HG03045 (cell line): ENCODE measurements at regions not wholly inside any gene's neighbourhood (a gene's known extent, or its start where the extent isn't known, plus 50 kb on each side); places are given as distances from the start of the nearest gene placed in this dataset.
"Not testable (repeated sequence)": the region's sequence is repeated elsewhere in the genome, so short reads cannot be mapped to it uniquely, and the experiment has no call there.

Experiments used
- ATAC-seq: cut with Tn5 transposase; IDR thresholded peaks from one replicate; pipeline ENCODE4 v1.9.1; 2021; ENCODE audit warnings: mild to moderate bottlenecking, moderate library complexity; ENCODE audit not compliant: unreplicated experiment

DNA sequence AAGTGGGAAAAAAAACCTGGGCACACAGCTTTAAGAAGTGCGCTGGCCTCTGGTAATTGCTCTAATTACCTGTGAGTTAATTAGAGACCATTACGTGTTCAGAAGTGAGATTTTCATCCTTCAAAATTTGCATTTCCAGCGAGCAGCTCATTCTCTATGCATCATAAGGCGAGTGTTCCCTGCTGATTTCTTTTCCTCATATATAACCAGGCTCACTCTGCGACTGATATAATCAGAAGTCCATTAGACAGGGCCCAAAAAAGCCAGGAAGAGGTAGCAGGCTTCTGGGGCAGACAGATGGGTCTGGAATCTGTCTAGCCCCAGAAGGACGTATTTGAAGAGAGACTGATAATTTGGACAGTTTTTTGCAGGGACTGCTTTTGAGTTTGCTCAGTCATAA, 158.7 kb downstream of the MTHFS start:
- no peak for ATAC-seq

- no peak for ATAC-seq
Measured at GRCh38 chr15:79740561-79740960, 156.3 kb downstream of the MTHFS start.

DNA sequence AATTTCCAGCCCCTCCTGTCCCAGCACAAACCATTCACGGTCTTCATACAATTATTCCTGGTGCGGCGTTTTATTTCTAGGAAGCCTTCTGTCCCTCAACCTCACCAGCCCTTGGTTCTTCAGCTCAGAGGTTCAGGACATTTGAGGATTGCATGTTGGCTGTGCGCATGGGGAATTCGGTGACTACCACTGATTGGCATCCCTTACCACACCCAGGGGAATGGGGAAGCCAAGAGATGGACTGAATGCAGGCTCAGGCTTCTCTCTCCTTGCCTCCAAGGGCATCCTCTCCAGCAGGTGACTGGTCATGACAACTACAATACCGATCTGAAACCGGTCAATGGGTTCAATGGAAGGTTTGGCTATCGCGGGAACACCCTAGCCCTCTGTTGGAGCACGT, 153.8 kb downstream of the MTHFS start:
- ATAC-seq, result no peak

GRCh38 chr15:79744485-79744884, 152.3 kb downstream of the MTHFS start:
- ATAC-seq, result not testable (repeated sequence)

DNA sequence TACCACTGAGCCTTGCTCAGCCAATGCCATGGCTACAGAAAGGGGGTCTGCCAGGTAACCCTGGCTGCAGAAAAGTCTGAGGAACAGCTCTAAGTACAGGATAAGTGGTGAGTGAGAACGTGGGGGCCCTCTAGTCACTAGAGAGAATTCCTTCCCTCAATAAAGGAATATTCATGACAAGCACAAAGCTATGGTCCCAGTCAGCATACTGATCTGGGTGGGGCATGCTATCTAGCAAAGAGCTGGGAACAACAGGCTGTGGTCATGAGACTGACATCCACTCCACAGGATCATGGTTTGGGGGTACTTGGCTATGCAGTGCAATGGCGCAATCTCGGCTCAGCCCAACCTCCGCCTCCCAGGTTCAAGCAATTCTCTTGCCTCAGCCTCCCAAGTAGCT, 140.4 kb downstream of the MTHFS start:
- no peak for ATAC-seq

DNA sequence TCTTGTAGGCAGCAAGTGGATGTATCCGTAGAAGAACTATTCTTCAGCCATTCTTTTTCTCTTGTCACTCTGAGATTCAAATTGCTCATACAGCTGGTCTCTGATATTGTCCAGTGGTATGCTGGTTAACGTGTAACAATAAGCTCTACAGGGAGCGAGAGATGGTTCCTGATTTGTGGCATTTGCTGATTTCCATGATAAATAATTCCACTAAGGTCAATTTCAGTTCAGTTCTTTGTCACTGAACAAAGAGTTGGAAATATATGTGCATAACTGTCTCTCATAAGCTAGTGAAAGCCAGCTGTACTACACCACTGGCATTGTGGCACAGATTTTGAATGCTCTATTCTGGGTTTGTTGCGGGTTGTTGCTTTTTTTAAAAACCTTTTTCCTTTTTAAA, 131.7 kb downstream of the MTHFS start:
- no peak for ATAC-seq

DNA sequence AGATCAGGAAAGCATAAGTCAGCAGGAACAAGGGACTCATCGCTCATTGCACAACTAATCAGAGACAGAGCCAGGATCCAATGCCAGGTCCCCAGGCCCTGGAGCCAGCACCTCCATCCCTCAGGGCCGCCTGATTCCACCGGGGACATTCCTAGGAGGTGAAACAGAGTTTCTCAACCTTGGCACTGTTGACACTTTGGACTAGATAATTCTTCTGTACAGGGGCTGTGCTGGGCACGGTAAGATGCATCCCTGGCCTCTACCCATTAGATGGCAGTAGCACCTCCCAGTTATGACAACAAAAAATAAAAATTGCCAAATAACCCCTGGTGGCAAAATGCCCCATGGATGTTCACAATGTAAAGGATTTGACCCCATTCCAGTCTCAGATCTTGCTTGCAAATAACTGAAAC, 127.7 kb downstream of the MTHFS start:
- no peak for ATAC-seq

DNA sequence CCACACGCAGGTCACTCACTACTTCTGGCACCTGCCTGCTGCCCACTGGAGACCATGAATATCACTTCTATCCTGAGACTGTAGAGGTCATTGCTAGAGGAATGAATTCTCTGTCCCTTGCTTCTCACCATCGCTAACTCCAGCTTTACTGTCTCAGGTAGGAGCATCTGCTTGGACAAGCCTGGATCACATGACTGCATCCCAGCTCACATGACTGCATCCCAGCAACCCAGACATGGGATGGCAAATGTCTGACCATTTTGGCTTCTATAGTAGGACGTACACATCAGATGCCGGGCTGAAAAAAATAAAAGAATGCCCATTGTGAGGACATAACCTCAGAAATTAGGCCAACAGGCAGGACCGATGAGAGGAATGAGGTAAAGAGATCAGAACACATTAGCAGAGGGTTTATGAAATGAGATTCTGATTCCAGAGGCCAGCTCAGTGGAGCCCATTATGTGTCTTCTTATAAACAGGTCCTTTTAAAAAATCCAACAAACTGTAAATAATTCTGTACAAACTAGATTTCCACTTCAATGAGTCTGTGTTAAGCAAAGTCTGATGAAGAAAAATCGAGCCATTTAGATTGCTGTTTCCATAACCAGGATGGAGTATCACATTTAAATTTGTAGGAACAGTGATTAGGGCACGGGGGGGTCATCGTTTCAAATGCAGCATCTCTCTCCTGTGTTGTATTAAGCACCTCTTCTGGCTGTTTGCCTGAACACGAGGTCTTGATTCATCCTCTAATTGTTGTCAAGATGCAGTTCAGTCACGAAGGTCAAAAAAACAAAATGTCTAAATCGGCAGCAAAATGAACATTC, 126.7 kb downstream of the MTHFS start:
- no peak for ATAC-seq

GRCh38 chr15:79773128-79773527, 123.7 kb downstream of the MTHFS start:
- ATAC-seq, result no peak

- ATAC-seq, result no peak
Measured at GRCh38 chr15:79775821-79776220, 121.0 kb downstream of the MTHFS start.

DNA sequence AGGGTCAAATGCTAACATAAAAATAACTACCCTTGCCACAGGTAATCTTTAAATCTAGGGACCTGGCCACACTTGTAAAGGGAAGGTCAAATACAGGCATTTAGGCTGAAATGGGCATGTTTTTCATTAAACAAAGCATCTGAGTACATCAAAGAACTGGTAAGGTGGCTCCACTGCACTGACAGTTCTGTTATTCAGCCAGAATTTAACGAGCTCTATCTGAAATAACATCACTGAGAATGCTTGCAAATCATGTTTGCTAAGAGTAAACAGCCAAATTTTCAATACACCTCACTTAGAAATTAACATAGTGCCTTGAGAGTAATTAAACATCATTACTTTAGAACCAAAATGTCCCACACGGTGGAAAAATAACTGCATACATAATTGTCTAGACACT, 118.9 kb downstream of the MTHFS start:
- ATAC-seq, result no peak

DNA sequence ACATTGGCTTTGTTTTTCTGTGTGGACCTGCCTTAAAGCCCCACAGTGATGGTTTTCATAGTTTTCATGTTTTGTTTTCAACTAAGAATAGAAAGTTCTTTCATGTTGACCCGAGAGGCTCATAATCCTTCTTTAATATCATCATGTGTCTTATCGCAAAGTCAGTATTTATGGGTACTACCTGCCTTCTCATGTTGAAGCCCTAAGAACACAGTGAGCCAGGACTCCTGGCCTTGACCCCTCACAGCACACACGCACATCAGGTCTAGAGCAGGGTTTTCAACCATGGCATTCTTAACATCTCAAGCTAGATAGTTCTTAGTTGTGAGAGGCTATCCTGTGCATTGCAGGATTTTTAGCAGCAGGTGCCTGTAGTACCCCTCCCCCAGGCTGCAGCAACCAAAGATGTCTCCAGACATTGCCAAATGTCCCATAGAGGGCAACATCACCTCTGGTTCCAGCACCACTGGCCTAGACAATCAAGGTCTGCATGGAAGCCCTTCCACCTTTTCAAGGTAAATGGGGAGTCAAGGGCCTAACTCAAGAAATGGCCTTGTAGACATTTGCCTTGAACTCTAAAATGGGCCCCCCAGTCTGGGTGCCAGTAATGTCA, 118.3 kb downstream of the MTHFS start:
- no peak for ATAC-seq

GRCh38 chr15:79779746-79780145, 117.1 kb downstream of the MTHFS start:
- no peak for ATAC-seq

- not testable (repeated sequence) for ATAC-seq
Measured at GRCh38 chr15:79782307-79782706, 114.5 kb downstream of the MTHFS start.
